Esophagus muscularis mucosa (tissue), 4 donors: ENCODE measurements at regions not wholly inside any gene's neighbourhood (a gene's known extent, or its start where the extent isn't known, plus 50 kb on each side); places are given as distances from the start of the nearest gene placed in this dataset.

ENCODE experiments used
- DNase-seq: peaks from one replicate; pipeline ENCODE4 v3.0.0-alpha.2; 2017; ENCODE audit errors: extremely low spot score
- H3K27ac ChIP-seq, 4 donors: fragments of 200-600 bp; sonication (generic); replicated peaks in 1 of 4; 1 replicate in 3 of 4; 2 replicates in 1 of 4; pipeline ENCODE4 v1.5.1; 2016 to 2019; ENCODE audit warnings: mild to moderate bottlenecking in 1 of 4
- H3K27me3 ChIP-seq, 4 donors: fragments of 200-600 bp; sonication (generic); one replicate each; pipeline versions ENCODE4 v1.5.1 to v1.6.0; 2016 to 2019
- H3K36me3 ChIP-seq, 4 donors: fragments of 200-600 bp; sonication (generic); one replicate each; pipeline ENCODE4 v1.5.1; 2016 to 2019
- H3K4me1 ChIP-seq, 4 donors: fragments of 200-600 bp; sonication (generic); one replicate each; pipeline ENCODE4 v1.5.1; 2016 to 2019
- H3K4me3 ChIP-seq, 4 donors: fragments of 200-600 bp; sonication (generic); 1 replicate in 2 of 4; 2 replicates in 2 of 4; pipeline ENCODE4 v1.5.1; 2016 to 2019; ENCODE audit warnings: mild to moderate bottlenecking in 4 of 4, moderate library complexity in 1 of 4
- H3K9me3 ChIP-seq, 4 donors: fragments of 200-600 bp; sonication (generic); 1 replicate in 3 of 4; 2 replicates in 1 of 4; pipeline ENCODE4 v1.5.1; 2016 to 2019
- CTCF ChIP-seq, 3 experiments: fragments of 200-600 bp in 2 of 3; fragments of 450-650 bp in 1 of 3; sonication (generic) in 2 of 3; IDR thresholded peaks; one replicate each; pipeline ENCODE4 v1.5.1; 2017 to 2019; ENCODE audit warnings: antibody characterized with exemption in 3 of 3, mild to moderate bottlenecking in 2 of 3, moderate library complexity in 1 of 3
- EP300 ChIP-seq: sonication (generic); formaldehyde crosslinking; IDR thresholded peaks from one replicate; pipeline ENCODE4 v1.6.1; 2017; ENCODE audit warnings: antibody characterized with exemption
- POLR2A ChIP-seq: fragments of 450-650 bp; IDR thresholded peaks from one replicate; pipeline ENCODE4 v1.6.1; 2017; ENCODE audit warnings: antibody characterized with exemption, moderate library complexity, mild to moderate bottlenecking, low read depth
- POLR2AphosphoS5 ChIP-seq, 2 donors: sonication (generic); formaldehyde crosslinking; IDR thresholded peaks; one replicate each; pipeline ENCODE4 v1.6.1; 2017; ENCODE audit warnings: antibody characterized with exemption in 2 of 2
- WGBS: methylation state at CpG from one replicate; pipeline ENCODE4 v1.1.5; 2018; 5-methylcytosine and 5-hydroxymethylcytosine counted together
- intact Hi-C: fragments of 100-400 bp; cut with DNase I; formaldehyde crosslinking; loops from one replicate; pipeline ENCODE4 v1.15.1; 2023

DNA sequence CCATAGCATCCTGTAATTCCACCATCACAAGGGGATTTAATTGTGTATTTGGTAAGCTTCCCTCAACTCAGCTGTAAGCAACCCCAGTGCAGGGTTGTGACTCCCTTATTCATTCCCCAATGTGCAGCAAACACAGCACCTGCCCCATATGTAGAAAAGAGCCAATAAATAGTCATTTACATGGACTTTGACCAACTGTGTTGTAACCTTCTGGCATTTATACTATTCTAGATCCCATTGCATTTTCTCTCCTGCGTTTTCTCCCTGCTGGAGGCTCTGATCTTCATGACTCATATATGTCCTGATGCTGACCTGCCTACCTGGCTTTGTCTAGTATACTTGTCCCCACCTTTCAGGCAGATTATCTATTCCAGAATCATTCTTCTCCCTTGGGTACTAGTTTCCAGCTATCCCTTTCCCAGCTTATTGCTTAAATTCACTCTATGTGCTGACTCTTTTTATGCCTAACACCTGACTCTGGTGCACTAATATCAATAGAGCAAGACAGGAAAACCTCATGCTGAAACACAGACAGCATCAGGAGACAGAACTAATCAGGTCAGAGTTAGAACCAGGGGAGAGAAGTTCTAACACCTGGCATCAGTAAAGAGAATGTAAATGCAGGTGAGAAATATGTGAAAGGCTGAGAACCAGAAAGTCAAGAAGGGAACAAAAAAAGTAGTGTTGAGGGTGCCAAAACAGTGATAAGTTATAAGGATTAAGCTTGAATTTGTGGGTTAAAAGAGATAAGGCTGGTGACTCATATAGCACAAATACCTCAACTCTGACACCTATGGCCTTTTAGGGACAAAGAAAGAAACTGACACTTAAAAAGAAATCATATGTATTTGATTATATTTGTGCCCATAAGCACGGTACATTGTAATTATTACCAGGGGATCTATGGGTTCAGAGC, 402.7 kb downstream of the IPMK start:
- TF ChIP-seq CTCF (IDR thresholded peaks at IDR 0.05) (no peak), POLR2AphosphoS5 (IDR thresholded peaks at IDR 0.05) (no peak), EP300 (no peak), POLR2A (no peak)
- intact Hi-C loops, result no loop called here
- no peak overlapping the region for H3K4me3 ChIP-seq
- H3K36me3 ChIP-seq, result no peaks in the 10 kb centered on the region
- no peaks in the 10 kb centered on the region for H3K9me3 ChIP-seq
- no peak for DNase-seq
- no peak overlapping the region for H3K27ac ChIP-seq
- no peaks in the 10 kb centered on the region for H3K4me1 ChIP-seq
- H3K27me3 ChIP-seq, result no peaks in the 10 kb centered on the region
- WGBS, result 43% methylated on average over 2 of the region's 2 CpGs

DNA sequence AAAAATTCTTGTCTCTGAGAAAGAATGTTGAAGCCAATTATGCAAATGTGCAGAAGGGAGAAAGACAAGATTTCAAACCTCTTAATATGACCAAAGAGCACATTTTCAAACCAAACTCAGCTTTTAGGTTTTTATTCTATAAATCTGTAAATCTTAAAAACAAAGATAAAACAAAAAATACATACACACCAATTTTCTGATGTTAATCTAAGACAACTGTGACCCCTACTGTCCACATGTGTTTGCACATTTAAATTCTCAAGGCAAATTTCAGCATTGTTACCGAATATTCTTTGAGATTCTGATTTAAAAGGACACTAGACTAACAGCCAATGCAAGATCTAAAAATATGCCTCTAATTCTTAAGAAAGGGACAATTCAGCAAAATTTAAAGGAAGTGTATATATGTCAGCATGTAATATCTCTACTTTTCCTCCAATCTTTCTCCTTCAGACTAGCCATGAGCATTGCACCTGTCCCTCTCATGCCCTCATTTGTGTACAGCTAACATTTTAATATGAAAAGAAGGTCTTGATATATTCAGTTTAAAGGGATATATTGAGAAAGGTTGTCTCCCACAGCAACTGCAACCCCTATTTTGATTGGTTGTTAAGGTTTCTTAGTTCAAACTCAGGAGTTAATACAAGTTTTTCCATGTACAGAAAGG, 417.9 kb downstream of the IPMK start:
- 45% methylated on average over 1 of the region's 1 CpG for WGBS
- Histone ChIP-seq H3K4me3 (no peak overlapping the region), H3K36me3 (no peaks in the 10 kb centered on the region), H3K27me3 (no peaks in the 10 kb centered on the region), H3K4me1 (no peaks in the 10 kb centered on the region), H3K27ac (no peak overlapping the region), H3K9me3 (no peaks in the 10 kb centered on the region)
- DNase-seq, result no peak
- TF ChIP-seq POLR2A, result no peak
- no peak for TF ChIP-seq POLR2AphosphoS5 (IDR thresholded peaks at IDR 0.05)
- TF ChIP-seq CTCF (IDR thresholded peaks at IDR 0.05), result no peak
- no peak for TF ChIP-seq EP300
- intact Hi-C loops, result no loop called here

DNA sequence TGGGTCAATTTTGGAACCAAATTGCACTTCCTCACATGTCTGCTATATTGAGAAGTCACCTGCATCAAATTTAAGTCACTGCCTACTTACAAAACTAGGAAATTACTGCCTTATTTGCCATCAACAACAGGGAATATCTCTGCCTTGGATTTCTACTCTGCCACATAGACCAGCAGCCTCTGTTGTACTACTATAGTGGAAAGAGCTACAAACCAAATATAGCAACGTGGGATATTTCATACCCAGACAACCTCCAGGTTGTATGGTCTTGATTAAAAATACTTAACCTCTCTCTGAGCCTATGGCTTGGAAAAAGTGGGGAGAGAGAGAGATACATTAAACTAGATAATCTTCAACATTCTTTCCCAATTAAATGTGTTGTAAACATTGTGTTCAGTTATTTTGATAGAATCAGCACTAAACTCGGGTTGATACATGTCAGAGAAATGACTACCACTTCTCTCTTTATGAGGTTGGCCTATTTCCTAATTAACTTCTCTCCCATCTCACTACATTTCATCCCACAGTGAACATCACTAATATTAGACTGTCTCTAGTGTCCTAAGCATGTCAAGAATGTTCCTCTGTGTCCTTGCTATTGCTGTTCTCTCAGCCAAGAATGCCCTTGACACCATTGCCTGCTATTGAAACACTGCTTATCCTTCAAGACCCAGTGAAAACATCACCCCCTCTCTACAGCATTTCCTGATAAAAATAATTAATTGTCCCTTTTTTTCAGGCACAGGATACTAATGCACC, 421.2 kb downstream of the IPMK start:
- Histone ChIP-seq H3K27ac (no peak overlapping the region), H3K9me3 (peaks cover 0 to 5% (median 0%) of the 10 kb centered on the region in 4 donors), H3K27me3 (no peaks in the 10 kb centered on the region), H3K4me3 (no peak overlapping the region), H3K4me1 (no peaks in the 10 kb centered on the region), H3K36me3 (no peaks in the 10 kb centered on the region)
- DNase-seq, result no peak
- TF ChIP-seq EP300 (no peak), POLR2A (no peak), CTCF (IDR thresholded peaks at IDR 0.05) (no peak), POLR2AphosphoS5 (IDR thresholded peaks at IDR 0.05) (no peak)
- intact Hi-C loops, result no loop called here
- 73% methylated on average over 2 of the region's 2 CpGs for WGBS

DNA sequence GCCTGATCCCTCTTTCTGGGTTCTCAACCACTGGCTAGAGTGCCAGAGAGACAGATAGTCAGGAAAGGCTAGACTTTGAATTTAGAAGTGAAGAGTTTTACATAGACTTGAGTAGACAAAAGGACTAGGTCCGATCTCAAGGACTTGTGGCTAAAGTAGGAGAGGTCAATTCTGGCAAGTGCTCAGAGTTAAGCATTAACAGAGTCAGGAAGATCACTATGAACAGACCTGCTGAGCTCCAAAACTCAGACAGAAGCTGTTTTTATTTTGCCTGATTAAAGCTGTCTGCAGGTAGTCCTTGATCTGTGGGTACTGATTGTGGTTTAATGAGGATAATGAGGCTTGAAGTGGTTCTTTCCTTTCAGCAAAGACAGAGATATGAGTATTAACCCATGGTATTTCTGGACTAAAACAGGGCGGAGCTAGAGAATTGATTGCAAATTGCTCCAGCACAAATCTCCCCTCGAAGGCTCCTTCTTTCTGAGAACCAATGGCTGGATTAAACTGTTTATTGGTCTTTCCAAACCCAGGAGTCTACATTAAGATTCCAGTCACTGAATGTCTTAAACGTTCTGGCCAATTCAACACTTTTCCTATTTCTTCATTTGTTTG, 423.2 kb downstream of the IPMK start:
- no peak overlapping the region for H3K27ac ChIP-seq
- 66% methylated on average over 4 of the region's 4 CpGs for WGBS
- intact Hi-C loops, result no loop called here
- no peak for DNase-seq
- no peak overlapping the region for H3K4me3 ChIP-seq
- TF ChIP-seq POLR2A, result no peak
- TF ChIP-seq POLR2AphosphoS5 (IDR thresholded peaks at IDR 0.05), result no peak
- TF ChIP-seq CTCF (IDR thresholded peaks at IDR 0.05), result no peak
- no peak for TF ChIP-seq EP300
- no peaks in the 10 kb centered on the region for H3K27me3 ChIP-seq
- no peaks in the 10 kb centered on the region for H3K36me3 ChIP-seq
- H3K4me1 ChIP-seq, result no peaks in the 10 kb centered on the region
- peaks cover 0 to 11% (median 2%) of the 10 kb centered on the region in 4 donors for H3K9me3 ChIP-seq
